ENCODE measurements at regions not wholly inside any gene's neighbourhood (a gene's known extent, or its start where the extent isn't known, plus 50 kb on each side); places are given as distances from the start of the nearest gene placed in this dataset.

- no peak overlapping the region for H3K4me3 Mint-ChIP-seq
- H3K36me3 Mint-ChIP-seq = no peaks in the 10 kb centered on the region
- no peak for DNase-seq
- no peaks in the 10 kb centered on the region for H3K27me3 Mint-ChIP-seq
- H3K9me3 Mint-ChIP-seq = no peaks in the 10 kb centered on the region
- H3K27ac Mint-ChIP-seq = no peak overlapping the region
- H3K4me1 Mint-ChIP-seq = no peaks in the 10 kb centered on the region
Observed at GRCh38 chr7:47039089-47039648, 542.7 kb downstream of the TNS3 start.

DNA sequence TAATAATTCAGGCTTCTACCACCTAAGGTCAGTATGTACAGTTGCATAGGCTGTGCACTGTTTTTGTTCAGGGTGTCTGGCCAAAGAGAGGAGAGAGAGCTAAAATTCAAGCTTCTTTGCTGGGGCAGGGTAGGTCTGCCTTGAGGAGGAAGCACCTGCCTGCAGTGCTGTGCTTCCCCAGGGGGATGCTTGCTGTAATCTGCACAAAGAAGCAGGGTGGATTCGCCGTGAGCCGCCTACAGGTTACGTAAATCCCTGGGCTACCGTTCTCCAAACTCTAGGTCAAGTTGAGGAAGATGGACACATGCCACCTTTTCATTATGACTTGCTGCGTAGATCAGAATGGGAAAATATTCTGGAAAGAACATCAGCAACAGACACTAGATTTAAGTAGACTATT lies 543.3 kb downstream of the TNS3 start:
- H3K4me3 Mint-ChIP-seq = no peak overlapping the region
- no peak for DNase-seq
- H3K27me3 Mint-ChIP-seq = no peaks in the 10 kb centered on the region
- H3K4me1 Mint-ChIP-seq = no peaks in the 10 kb centered on the region
- H3K36me3 Mint-ChIP-seq = no peaks in the 10 kb centered on the region
- no peaks in the 10 kb centered on the region for H3K9me3 Mint-ChIP-seq
- H3K27ac Mint-ChIP-seq = no peak overlapping the region

GRCh38 chr7:47037607-47038006 lies 544.3 kb downstream of the TNS3 start:
- no peak overlapping the region for H3K27ac Mint-ChIP-seq
- H3K9me3 Mint-ChIP-seq = no peaks in the 10 kb centered on the region
- H3K27me3 Mint-ChIP-seq = no peaks in the 10 kb centered on the region
- no peak overlapping the region for H3K4me3 Mint-ChIP-seq
- DNase-seq = no peak
- no peaks in the 10 kb centered on the region for H3K4me1 Mint-ChIP-seq
- H3K36me3 Mint-ChIP-seq = no peaks in the 10 kb centered on the region

DNA sequence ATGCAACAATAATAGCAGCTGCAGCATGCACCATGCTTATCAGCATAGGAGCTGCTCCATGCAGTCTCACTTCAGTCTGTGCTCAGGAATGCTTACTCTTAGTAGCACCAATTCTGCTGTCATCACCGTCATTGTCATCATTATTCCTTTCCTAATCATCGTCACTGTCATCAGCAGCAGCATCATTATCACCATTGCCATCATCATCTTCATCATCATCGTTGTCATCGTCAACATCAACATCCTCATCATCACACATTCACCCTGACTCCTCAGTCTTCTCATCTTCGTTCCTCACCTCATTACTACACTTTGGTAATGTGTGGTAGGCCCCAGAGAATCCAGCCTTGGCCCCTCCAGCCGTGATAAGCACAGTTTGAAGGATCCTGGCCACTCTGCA lies 545.0 kb downstream of the TNS3 start:
- no peaks in the 10 kb centered on the region for H3K36me3 Mint-ChIP-seq
- H3K4me3 Mint-ChIP-seq = no peak overlapping the region
- no peaks in the 10 kb centered on the region for H3K4me1 Mint-ChIP-seq
- H3K27me3 Mint-ChIP-seq = no peaks in the 10 kb centered on the region
- DNase-seq = no peak
- no peaks in the 10 kb centered on the region for H3K9me3 Mint-ChIP-seq
- no peak overlapping the region for H3K27ac Mint-ChIP-seq

- H3K9me3 Mint-ChIP-seq = no peaks in the 10 kb centered on the region
- H3K36me3 Mint-ChIP-seq = no peaks in the 10 kb centered on the region
- H3K27ac Mint-ChIP-seq = no peak overlapping the region
- H3K27me3 Mint-ChIP-seq = peaks cover 2% of the 10 kb centered on the region
- no peak for DNase-seq
- no peaks in the 10 kb centered on the region for H3K4me1 Mint-ChIP-seq
- no peak overlapping the region for H3K4me3 Mint-ChIP-seq
Observed at GRCh38 chr7:47035522-47035921, 546.4 kb downstream of the TNS3 start.

DNA sequence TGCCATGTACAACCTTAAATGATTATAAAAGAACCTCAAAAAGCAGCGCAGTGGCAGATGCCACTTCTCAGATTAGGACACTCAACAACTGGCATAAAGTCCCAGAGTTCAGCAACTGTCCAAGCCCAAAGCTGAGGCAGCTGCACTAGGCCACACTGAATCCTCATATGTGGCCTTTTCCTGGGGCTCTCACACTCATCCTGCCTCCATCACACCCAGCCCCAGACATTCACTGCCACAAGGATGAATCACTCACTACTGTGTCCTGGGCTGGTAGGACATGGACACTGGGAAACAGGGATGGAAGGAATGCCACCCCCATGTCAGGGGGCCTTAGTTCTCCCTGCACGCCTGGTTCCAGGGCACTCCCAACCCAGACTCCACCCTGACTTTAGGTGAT lies 547.7 kb downstream of the TNS3 start:
- H3K4me1 Mint-ChIP-seq = no peaks in the 10 kb centered on the region
- H3K27me3 Mint-ChIP-seq = peaks cover 4% of the 10 kb centered on the region
- H3K36me3 Mint-ChIP-seq = no peaks in the 10 kb centered on the region
- H3K9me3 Mint-ChIP-seq = no peaks in the 10 kb centered on the region
- DNase-seq = no peak
- no peak overlapping the region for H3K4me3 Mint-ChIP-seq
- H3K27ac Mint-ChIP-seq = no peak overlapping the region

DNA sequence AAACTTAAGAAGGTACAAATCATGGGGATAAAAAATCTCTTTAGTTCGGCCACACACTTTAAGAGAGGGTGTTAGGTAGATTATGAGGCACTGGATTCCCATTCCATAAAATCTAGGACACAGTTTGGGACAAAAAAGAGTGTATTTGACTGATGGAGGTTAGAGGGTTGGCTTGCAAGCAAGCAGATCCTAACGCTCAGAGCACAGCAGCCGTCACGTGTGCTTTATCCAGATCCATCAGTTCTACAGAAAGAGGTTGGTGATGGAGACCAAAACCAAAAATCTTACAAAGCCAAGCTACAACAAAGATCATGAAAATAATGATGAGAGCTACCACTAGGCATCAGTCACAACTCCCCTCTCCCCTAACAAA lies 549.4 kb downstream of the TNS3 start:
- no peak overlapping the region for H3K27ac Mint-ChIP-seq
- peaks cover 4% of the 10 kb centered on the region for H3K27me3 Mint-ChIP-seq
- no peaks in the 10 kb centered on the region for H3K4me1 Mint-ChIP-seq
- H3K4me3 Mint-ChIP-seq = no peak overlapping the region
- no peak for DNase-seq
- no peaks in the 10 kb centered on the region for H3K36me3 Mint-ChIP-seq
- no peaks in the 10 kb centered on the region for H3K9me3 Mint-ChIP-seq

GRCh38 chr7:47031786-47032535 lies 550.0 kb downstream of the TNS3 start:
- Mint-ChIP-seq H3K27me3 (peaks cover 4% of the 10 kb centered on the region), H3K27ac (no peak overlapping the region), H3K4me1 (no peaks in the 10 kb centered on the region), H3K4me3 (no peak overlapping the region), H3K9me3 (no peaks in the 10 kb centered on the region), H3K36me3 (no peaks in the 10 kb centered on the region)
- DNase-seq = no peak

DNA sequence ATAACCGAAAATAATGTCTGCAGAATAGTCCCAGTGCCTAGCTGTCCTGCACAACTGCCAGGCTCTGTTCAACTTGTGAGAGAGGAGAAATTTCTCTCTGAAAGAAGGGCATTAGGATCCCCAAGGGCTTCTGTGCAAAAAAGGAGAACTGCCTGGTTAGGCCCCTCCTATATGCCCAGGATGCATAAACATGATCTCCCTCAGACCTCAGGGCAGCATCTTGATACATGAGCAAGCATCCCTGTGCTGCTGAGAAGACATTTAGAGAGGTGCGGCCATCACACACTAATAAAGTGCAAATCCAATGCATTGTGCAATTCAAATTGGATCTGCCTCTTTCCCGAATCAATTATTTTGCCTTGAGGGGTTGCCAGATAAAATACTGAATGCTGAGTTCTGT lies 553.6 kb downstream of the TNS3 start:
- no peak overlapping the region for H3K27ac Mint-ChIP-seq
- H3K36me3 Mint-ChIP-seq = no peaks in the 10 kb centered on the region
- no peaks in the 10 kb centered on the region for H3K4me1 Mint-ChIP-seq
- no peaks in the 10 kb centered on the region for H3K9me3 Mint-ChIP-seq
- DNase-seq = no peak
- H3K4me3 Mint-ChIP-seq = no peak overlapping the region
- H3K27me3 Mint-ChIP-seq = peaks cover 4% of the 10 kb centered on the region

GRCh38 chr7:47027695-47028240 lies 554.1 kb downstream of the TNS3 start:
- Mint-ChIP-seq H3K36me3 (no peaks in the 10 kb centered on the region), H3K4me1 (no peaks in the 10 kb centered on the region), H3K27ac (no peak overlapping the region), H3K9me3 (no peaks in the 10 kb centered on the region), H3K4me3 (no peak overlapping the region), H3K27me3 (peaks cover 4% of the 10 kb centered on the region)
- DNase-seq = no peak

- no peaks in the 10 kb centered on the region for H3K9me3 Mint-ChIP-seq
- H3K27ac Mint-ChIP-seq = no peak overlapping the region
- no peaks in the 10 kb centered on the region for H3K36me3 Mint-ChIP-seq
- H3K4me1 Mint-ChIP-seq = no peaks in the 10 kb centered on the region
- DNase-seq = no peak
- H3K27me3 Mint-ChIP-seq = peaks cover 4% of the 10 kb centered on the region
- no peak overlapping the region for H3K4me3 Mint-ChIP-seq
Observed at GRCh38 chr7:47026780-47027361, 555.0 kb downstream of the TNS3 start.

- H3K4me1 Mint-ChIP-seq = no peaks in the 10 kb centered on the region
- no peak overlapping the region for H3K4me3 Mint-ChIP-seq
- no peaks in the 10 kb centered on the region for H3K9me3 Mint-ChIP-seq
- H3K36me3 Mint-ChIP-seq = no peaks in the 10 kb centered on the region
- H3K27me3 Mint-ChIP-seq = no peaks in the 10 kb centered on the region
- H3K27ac Mint-ChIP-seq = no peak overlapping the region
- no peak for DNase-seq
Observed at GRCh38 chr7:47024991-47025390, 556.9 kb downstream of the TNS3 start.

GRCh38 chr7:47008461-47008860 lies 573.5 kb downstream of the TNS3 start:
- H3K9me3 Mint-ChIP-seq = peaks cover 5% of the 10 kb centered on the region
- no peak overlapping the region for H3K4me3 Mint-ChIP-seq
- H3K4me1 Mint-ChIP-seq = no peaks in the 10 kb centered on the region
- no peak overlapping the region for H3K27ac Mint-ChIP-seq
- no peaks in the 10 kb centered on the region for H3K36me3 Mint-ChIP-seq
- no peaks in the 10 kb centered on the region for H3K27me3 Mint-ChIP-seq
- no peak for DNase-seq

GRCh38 chr7:47007471-47007870 lies 574.4 kb downstream of the TNS3 start:
- no peaks in the 10 kb centered on the region for H3K4me1 Mint-ChIP-seq
- no peaks in the 10 kb centered on the region for H3K36me3 Mint-ChIP-seq
- no peaks in the 10 kb centered on the region for H3K27me3 Mint-ChIP-seq
- no peak overlapping the region for H3K27ac Mint-ChIP-seq
- DNase-seq = no peak
- H3K9me3 Mint-ChIP-seq = peaks cover 5% of the 10 kb centered on the region
- no peak overlapping the region for H3K4me3 Mint-ChIP-seq

DNA sequence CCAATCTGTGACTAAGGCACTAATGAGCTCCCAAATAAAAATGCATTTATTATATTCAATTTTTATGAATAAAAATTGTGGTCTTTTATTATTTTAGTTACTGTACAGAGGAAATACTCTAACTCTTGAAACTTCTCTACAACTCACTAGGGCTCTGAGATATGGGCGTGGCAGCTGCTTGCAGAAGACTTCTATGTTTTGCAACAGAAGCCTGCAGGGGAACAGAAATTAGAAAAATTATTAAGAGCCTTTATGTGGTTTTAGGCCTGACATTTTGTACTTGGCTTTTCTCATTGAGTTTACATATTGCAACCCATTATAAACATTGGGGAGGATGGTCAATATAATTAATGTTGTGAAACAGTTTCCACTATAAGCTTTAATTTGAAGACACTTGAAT lies 581.4 kb downstream of the TNS3 start:
- H3K27me3 Mint-ChIP-seq = peaks cover 4% of the 10 kb centered on the region
- H3K9me3 Mint-ChIP-seq = peaks cover 2% of the 10 kb centered on the region

GRCh38 chr7:46999866-47000265 lies 582.0 kb downstream of the TNS3 start:
- Mint-ChIP-seq H3K27ac (no peak overlapping the region), H3K4me1 (no peaks in the 10 kb centered on the region), H3K9me3 (peaks cover 2% of the 10 kb centered on the region), H3K4me3 (no peak overlapping the region), H3K27me3 (peaks cover 4% of the 10 kb centered on the region), H3K36me3 (no peaks in the 10 kb centered on the region)
- DNase-seq = no peak

More for the DNA sequence above, 581.4 kb downstream of the TNS3 start:
- no peaks in the 10 kb centered on the region for H3K4me1 Mint-ChIP-seq
- H3K27ac Mint-ChIP-seq = no peak overlapping the region
- no peak overlapping the region for H3K4me3 Mint-ChIP-seq
- H3K36me3 Mint-ChIP-seq = no peaks in the 10 kb centered on the region
- DNase-seq = no peak
